PC-3 (cell line): ENCODE measurements at regions not wholly inside any gene's neighbourhood (a gene's known extent, or its start where the extent isn't known, plus 50 kb on each side); places are given as distances from the start of the nearest gene placed in this dataset.
A peak's percentile ranks its signal among the peaks of the same experiment; 100 is the strongest.

ENCODE experiments used
- ATAC-seq: fragments of 200-7000 bp; cut with Tn5 transposase; 2 replicates; pipeline ENCODE4 v1.9.1; 2020; ENCODE audit warnings: mild to moderate bottlenecking, moderate library complexity
- BruUV-seq: library from RNA; stranded (reverse); fragments of 400-500 nt; replicated peaks from 2 replicates; lab custom pipeline; 2021; lab: Mats Ljungman, UMichigan
- CTCF ChIA-PET: fragments of 300-600 bp; sonication (Branson Sonifier 250); formaldehyde crosslinking; loops from one replicate; lab custom pipeline; 2022; ENCODE audit warnings: antibody characterized with exemption; lab: Charles Lee
- POLR2A ChIA-PET: fragments of 300-600 bp; sonication (Branson Sonifier 250); formaldehyde crosslinking; loops from one replicate; lab custom pipeline; 2022; ENCODE audit warnings: antibody characterized with exemption; ENCODE audit not compliant: unreplicated experiment; lab: Charles Lee
- DNase-seq: peaks from one replicate; pipeline ENCODE4 v3.0.0-alpha.2; 2015
- H2AFZ ChIP-seq: fragments of 300-600 bp; sonication (generic); 2 replicates; pipeline ENCODE4 v1.6.0; 2016; ENCODE audit warnings: antibody characterized with exemption, low read length
- H3F3A ChIP-seq: fragments of 300-600 bp; sonication (generic); one replicate; pipeline ENCODE4 v1.6.0; 2017; ENCODE audit warnings: antibody characterized with exemption, low read length, control low read depth, mild to moderate bottlenecking; ENCODE audit not compliant: unreplicated experiment
- H3K27ac ChIP-seq: fragments of 300-600 bp; sonication (generic); 2 replicates; pipeline ENCODE4 v1.5.1; 2016; ENCODE audit warnings: mild to moderate bottlenecking, low read length
- H3K27me3 ChIP-seq: fragments of 300-600 bp; sonication (generic); 2 replicates; pipeline ENCODE4 v1.6.1; 2016; ENCODE audit warnings: low read length, mixed read lengths
- H3K36me3 ChIP-seq: fragments of 300-600 bp; sonication (generic); 2 replicates; pipeline ENCODE4 v1.6.1; 2016; ENCODE audit warnings: low read depth, mixed run types, low read length, mixed read lengths
- H3K4me1 ChIP-seq: fragments of 300-600 bp; sonication (generic); 2 replicates; pipeline ENCODE4 v1.5.1; 2016; ENCODE audit warnings: low read length; ENCODE audit not compliant: insufficient read depth
- H3K4me2 ChIP-seq: fragments of 300-600 bp; sonication (generic); 2 replicates; pipeline ENCODE4 v1.6.0; 2016; ENCODE audit warnings: low read length
- H3K4me3 ChIP-seq: fragments of 300-600 bp; sonication (generic); 2 replicates; pipeline ENCODE4 v1.5.1; 2016; ENCODE audit warnings: mild to moderate bottlenecking, low read length, mixed read lengths
- H3K79me2 ChIP-seq: fragments of 300-600 bp; sonication (generic); 2 replicates; pipeline ENCODE4 v1.6.1; 2017; ENCODE audit warnings: low read length, mixed read lengths
- H3K9ac ChIP-seq: fragments of 300-600 bp; sonication (generic); 2 replicates; pipeline ENCODE4 v1.6.0; 2016; ENCODE audit warnings: mild to moderate bottlenecking, low read length
- H3K9me2 ChIP-seq: fragments of 300-600 bp; sonication (generic); replicated peaks from 2 replicates; pipeline ENCODE4 v1.6.1; 2016; ENCODE audit warnings: mixed run types, low read length, mixed read lengths
- H3K9me3 ChIP-seq: fragments of 300-600 bp; sonication (generic); 2 replicates; pipeline ENCODE4 v1.6.1; 2016; ENCODE audit warnings: low read length, mixed read lengths
- H4K20me1 ChIP-seq: fragments of 300-600 bp; sonication (generic); 2 replicates; pipeline ENCODE4 v1.6.1; 2016; ENCODE audit warnings: low read length, mixed read lengths
- CTCF ChIP-seq: fragments of 300-600 bp; sonication (generic); conservative IDR thresholded peaks from 2 replicates; pipeline ENCODE4 v1.5.1; 2017; ENCODE audit warnings: antibody characterized with exemption, low read depth, mild to moderate bottlenecking, low read length
- EZH2 ChIP-seq: fragments of 300-600 bp; sonication (generic); IDR thresholded peaks from one replicate; pipeline ENCODE4 v1.6.1; 2017; ENCODE audit warnings: antibody characterized with exemption, mild to moderate bottlenecking, low read length; ENCODE audit not compliant: unreplicated experiment
- EZH2phosphoT487 ChIP-seq: fragments of 300-600 bp; sonication (generic); IDR thresholded peaks from 2 replicates; pipeline ENCODE4 v1.6.1; 2018; ENCODE audit warnings: mild to moderate bottlenecking, antibody characterized with exemption, low read length, borderline replicate concordance
- intact Hi-C: fragments of 100-400 bp; cut with micrococcal nuclease; formaldehyde crosslinking; loops from 2 replicates; pipeline ENCODE4 v1.9.0; 2023

DNA sequence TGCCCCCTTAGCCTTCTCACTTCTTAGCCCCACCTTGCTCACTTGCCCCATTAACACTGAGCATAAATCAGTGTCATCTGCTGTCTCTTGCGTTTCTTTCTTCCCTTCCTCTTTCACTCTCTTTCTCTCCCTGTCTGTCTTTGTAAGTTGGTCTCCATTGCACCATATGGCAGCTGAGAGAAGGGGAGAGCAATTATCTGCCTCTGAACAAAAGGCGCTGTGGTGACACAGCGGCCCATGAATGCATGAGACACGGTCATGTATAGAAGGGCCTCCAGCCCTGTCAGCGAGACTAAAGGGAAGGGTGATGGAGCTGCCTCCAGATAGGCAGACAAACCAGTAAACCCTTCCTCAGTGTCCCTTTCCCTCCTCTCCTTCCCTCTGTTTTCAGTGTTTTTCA is 88.8 kb upstream of the PCDH18 start:
- intact Hi-C loops, result loop anchor here (10.0 kb wide), 1 partner anchor 184 kb away; no protein-coding TSS in a partner anchor
- Histone ChIP-seq H3F3A (no peaks in the 10 kb centered on the region), H3K9me2 (no peaks in the 10 kb centered on the region), H3K4me2 (no peak overlapping the region), H3K36me3 (no peaks in the 10 kb centered on the region), H3K9ac (no peak overlapping the region), H4K20me1 (no peaks in the 10 kb centered on the region), H3K9me3 (no peaks in the 10 kb centered on the region), H3K27ac (no peak overlapping the region), H3K4me1 (no peaks in the 10 kb centered on the region), H3K79me2 (no peaks in the 10 kb centered on the region), H3K27me3 (no peaks in the 10 kb centered on the region), H2AFZ (no peak overlapping the region), H3K4me3 (no peak overlapping the region)
- BruUV-seq, result no TSS peak
- ChIA-PET POLR2A (no interaction called here), CTCF (no interaction called here)
- no peak for ATAC-seq
- DNase-seq, result no peak
- TF ChIP-seq CTCF (no peak), EZH2phosphoT487 (no peak), EZH2 (no peak)

DNA sequence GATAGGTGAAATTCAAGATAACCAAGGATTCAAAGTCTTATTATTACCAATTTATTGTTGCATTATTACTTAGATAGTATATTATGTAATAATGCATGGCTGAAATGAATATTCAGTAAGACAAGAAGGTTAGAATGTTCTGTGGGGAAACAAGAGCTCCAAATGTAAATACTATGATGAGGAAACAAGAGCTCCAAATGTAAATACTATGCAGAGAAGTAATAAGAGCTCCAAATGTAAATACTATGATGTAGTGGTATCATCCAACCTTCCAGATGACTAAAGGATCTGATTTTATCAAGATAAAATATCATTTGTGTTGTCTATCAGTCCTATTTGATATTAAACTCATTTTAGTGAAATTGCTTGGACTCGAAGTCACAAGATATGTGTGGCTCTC is 82.2 kb upstream of the PCDH18 start:
- Histone ChIP-seq H3K4me3 (no peak overlapping the region), H3K9ac (no peak overlapping the region), H3K79me2 (no peaks in the 10 kb centered on the region), H3K9me3 (no peaks in the 10 kb centered on the region), H3K36me3 (no peaks in the 10 kb centered on the region), H3K9me2 (no peaks in the 10 kb centered on the region), H3K4me2 (peak overlapping the region; percentile 15; the same call in 1 of the 2 replicates), H3K27ac (0 out of 2 replicates have a peak overlapping the region, but pooled peaks have one; percentile 11), H3F3A (no peaks in the 10 kb centered on the region), H3K27me3 (no peaks in the 10 kb centered on the region), H2AFZ (no peak overlapping the region), H3K4me1 (peaks cover 13% of the 10 kb centered on the region), H4K20me1 (no peaks in the 10 kb centered on the region)
- DNase-seq (peak; percentile 55), ATAC-seq (peak; percentile 99)
- no TSS peak for BruUV-seq
- TF ChIP-seq EZH2phosphoT487, result no peak
- TF ChIP-seq EZH2, result no peak
- no peak for TF ChIP-seq CTCF
- POLR2A ChIA-PET, result interaction anchor here (0.6 kb wide), 1 partner anchor 43 kb away, joined by 3 read pairs; no protein-coding TSS in a partner anchor
- intact Hi-C loops, result no loop called here
- CTCF ChIA-PET, result interaction anchor here (0.5 to 0.6 kb wide), 2 partner anchors 32 to 36 kb away, joined by 3 to 4 read pairs; no protein-coding TSS in a partner anchor

GRCh38 chr4:137611998-137612700 is 79.9 kb upstream of the PCDH18 start:
- no peaks in the 10 kb centered on the region for H3F3A ChIP-seq
- H3K4me1 ChIP-seq, result peaks cover 22% of the 10 kb centered on the region
- DNase-seq (no peak), ATAC-seq (no peak)
- H3K9me3 ChIP-seq, result no peaks in the 10 kb centered on the region
- BruUV-seq, result no TSS peak
- no peak overlapping the region for H3K4me2 ChIP-seq
- intact Hi-C loops, result no loop called here
- H3K79me2 ChIP-seq, result no peaks in the 10 kb centered on the region
- H3K4me3 ChIP-seq, result no peak overlapping the region
- POLR2A ChIA-PET, result no interaction called here
- CTCF ChIA-PET, result no interaction called here
- H3K36me3 ChIP-seq, result no peaks in the 10 kb centered on the region
- TF ChIP-seq EZH2, result no peak
- no peak for TF ChIP-seq EZH2phosphoT487
- no peak for TF ChIP-seq CTCF
- no peaks in the 10 kb centered on the region for H3K9me2 ChIP-seq
- H3K27ac ChIP-seq, result no peak overlapping the region
- no peak overlapping the region for H3K9ac ChIP-seq
- H2AFZ ChIP-seq, result no peak overlapping the region
- no peaks in the 10 kb centered on the region for H3K27me3 ChIP-seq
- no peaks in the 10 kb centered on the region for H4K20me1 ChIP-seq
